H54 (cell line): ENCODE measurements at regions not wholly inside any gene's neighbourhood (a gene's known extent, or its start where the extent isn't known, plus 50 kb on each side); places are given as distances from the start of the nearest gene placed in this dataset.

Experiments used
- DNase-seq: peaks from one replicate; pipeline ENCODE4 v3.0.0; 2011; ENCODE audit warnings: low spot score, mixed read lengths; ENCODE audit not compliant: insufficient read length
- FAIRE-seq: peaks from 3 replicates; lab custom pipeline; 2011; peaks lifted over from hg19 to GRCh38; lab: Jason Lieb, UNC
- POLR2A ChIP-seq: IDR thresholded peaks from 2 replicates; pipeline ENCODE4 v1.6.1; 2011; ENCODE audit warnings: low read depth, mild to moderate bottlenecking, low read length

DNA sequence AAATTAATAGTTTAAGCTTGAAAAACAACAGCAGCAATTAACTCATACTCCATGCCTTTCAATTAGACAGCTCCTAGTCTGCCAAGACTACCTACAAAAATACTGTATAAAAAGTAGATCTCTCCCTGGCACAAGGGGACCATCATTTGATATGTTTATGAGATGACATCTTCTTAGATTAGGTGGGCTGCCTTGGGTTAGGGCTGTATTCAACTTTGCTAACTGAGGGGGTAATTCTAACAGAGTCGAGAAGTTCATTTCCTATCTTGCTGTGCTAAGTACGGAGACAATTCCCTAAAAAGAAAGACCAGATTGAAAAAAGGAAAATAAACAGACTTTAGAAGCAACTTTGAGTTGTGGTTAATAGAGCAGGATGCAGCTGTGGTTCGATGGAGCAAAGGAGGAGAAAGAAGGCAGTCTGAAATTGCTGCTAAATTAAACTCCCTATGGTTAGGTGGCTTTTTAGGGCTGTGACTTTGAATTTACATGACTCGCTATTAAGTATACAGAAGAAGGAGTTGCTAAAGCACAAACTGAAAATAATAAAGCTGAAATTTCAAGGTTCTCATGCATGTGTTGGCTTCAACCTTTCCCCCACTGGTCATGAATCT, 75.4 kb downstream of the CDC7 start:
- no peak for TF ChIP-seq POLR2A
- FAIRE-seq: no peak
- no peak for DNase-seq

DNA sequence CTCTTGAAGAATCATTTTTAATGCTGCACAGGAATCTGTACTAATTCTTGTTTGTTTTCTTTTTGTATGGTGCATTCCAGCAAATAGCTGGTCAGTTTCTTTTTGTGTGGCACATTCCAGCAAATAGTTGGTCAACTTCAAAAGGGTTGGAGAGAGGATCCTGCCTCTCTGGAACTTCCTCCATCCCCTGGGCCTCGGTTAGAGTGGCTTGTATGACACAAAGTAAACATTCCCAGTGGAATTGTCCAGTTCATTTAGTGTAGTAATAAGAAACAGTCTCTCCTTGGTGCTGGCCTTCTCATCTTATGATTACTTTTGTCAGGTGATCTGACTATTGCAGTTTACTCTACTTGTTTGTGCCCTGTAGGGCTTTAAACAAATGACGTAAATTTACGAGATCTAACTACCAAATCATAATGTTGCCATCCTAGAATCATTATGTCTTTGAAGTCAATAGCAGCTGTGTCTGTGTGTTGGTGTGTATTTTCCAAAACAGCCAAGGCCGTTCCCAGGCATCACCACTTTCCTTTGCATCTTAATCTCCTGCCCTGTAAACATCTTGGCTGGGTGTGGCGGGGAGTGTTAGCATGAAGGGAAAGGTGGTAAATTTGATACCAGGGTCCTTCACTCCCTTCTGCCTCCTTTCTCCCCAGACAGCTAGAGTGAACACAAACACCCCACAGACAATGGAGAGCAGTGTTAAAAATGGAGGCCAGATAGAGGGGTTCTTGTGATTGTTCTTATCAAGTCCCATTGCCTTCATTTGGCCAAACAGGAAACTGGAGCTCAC, 77.9 kb downstream of the CDC7 start:
- DNase-seq: no peak
- no peak for TF ChIP-seq POLR2A
- no peak for FAIRE-seq

DNA sequence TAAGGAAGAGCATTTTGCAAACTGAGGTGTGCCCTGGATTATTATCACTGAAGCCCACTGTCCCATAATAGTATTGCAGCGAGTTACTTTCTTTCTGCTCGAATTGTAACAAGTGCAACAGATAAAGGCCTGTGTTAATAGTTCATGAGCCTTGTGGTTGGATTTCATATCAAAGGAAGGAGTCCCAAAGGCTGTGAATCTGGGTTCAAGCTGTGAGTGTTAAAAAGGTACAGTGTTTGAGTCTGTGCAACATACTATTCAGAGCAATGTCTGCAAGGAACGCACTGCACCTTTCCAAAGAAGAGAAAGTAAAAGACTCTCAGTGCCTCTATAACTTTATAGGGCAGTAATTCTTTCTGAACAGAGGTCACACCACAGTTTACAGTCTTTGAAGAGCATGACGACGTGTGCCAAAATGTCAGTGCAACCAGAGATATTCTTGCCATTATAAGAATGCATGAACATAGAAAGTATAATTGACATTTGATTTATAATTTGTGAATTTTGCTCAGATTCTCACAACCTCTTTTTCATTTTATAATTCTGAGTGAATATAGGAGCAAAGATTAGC, 79.1 kb downstream of the CDC7 start:
- no peak for TF ChIP-seq POLR2A
- no peak for FAIRE-seq
- no peak for DNase-seq

DNA sequence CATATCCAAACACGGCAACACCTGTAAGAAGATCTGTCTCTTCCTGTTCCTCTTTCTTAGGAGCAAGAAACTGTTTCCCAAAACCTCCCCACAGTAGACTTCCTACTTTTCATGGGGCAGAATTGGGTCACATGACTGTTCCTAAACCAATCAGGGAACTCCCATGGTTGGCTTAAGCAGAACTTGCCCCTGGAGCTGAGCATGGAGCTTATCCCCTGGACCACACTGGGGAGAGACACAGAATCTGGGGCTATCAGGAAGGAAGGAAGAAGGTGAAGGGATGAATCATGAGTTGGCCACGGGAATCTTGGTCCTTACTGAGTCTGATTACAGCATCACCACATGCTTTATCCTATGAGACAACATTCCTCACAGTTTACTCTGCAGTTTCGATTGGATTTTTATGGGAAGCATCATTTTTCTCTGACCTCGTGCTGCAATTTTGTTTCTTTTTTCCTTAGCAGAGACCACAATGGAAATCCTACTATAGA, 81.8 kb downstream of the CDC7 start:
- FAIRE-seq (peak; percentile 86), DNase-seq (peak; percentile 48)
- no peak for TF ChIP-seq POLR2A

DNA sequence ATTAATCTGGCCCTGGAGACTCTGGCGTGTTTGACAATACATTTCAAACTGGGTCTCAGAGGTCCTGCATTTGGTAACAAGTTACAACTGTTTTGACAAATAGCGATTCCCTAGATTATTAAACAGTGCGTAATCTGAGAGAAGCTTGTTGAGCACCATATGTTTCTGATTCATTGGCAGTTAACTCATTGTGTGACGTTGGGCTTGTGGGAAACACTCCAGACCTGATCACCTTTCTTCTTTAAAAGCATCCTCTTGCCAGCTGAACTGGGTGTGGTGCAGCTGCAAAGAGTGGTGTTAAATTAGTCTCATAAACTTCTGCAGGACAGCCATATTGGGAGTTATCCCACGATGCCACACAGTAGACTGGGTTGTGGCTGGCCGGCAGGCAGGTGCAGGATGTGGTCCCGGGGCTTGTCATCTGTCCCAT, 82.7 kb downstream of the CDC7 start:
- no peak for DNase-seq
- no peak for FAIRE-seq
- no peak for TF ChIP-seq POLR2A

DNA sequence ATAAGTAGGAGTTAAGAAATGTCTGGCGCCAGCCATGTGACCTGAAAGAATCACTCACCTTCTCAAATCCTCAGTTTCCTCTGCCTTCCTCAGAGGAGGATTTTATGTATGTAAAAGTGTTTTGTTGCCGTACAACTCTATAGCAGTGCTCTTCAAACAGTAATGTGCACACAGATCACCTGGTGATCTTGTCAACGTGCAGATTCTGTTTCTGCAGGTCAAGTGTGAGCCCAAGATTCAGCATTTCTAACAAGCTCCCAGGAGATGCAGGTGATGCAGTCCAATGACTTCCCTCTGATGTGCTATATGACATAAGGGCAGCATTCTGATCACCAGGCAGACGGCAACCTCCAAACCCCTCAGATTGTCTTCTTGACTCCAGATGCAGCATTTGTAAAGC, 83.7 kb downstream of the CDC7 start:
- DNase-seq: no peak
- no peak for TF ChIP-seq POLR2A
- FAIRE-seq: no peak

DNA sequence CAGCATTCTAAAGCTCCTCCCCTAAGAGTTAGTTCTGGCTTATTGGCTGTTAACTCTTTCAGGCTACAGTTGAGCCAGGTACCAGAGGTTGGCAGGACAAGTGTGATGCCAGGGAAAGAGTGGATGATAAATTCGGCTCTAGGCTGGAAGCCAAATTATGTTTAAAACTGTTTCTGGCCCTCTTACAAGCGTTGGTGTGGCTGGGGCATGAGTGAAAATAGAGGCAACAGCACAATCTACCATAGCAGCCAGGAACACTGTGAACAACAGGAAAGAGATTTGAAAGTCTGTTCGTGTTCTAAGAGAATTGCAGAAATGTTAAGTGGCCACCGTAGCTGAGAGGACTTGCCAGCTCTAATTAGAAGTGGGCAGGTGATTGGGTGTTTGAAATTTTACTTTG, 84.2 kb downstream of the CDC7 start:
- no peak for TF ChIP-seq POLR2A
- DNase-seq (no peak), FAIRE-seq (no peak)

DNA sequence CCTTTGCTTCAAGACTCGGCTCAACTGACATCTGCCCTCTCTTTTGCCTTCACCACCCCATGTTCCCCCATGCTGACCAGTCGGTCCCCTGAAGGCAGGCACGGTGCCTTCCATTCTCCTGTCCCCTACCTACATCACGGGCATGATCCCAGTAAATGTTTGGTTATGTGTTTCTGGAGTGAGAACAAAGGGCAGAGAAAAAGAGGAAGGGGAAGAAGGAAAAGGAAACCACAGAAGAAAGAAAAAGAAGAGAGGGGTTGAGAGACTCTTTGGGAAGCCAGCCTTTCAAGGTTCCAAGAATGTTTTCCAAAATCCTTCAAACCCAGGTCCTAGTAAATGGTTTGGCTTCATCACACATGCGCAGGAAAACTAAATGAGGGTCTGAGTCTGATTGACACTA, 84.9 kb downstream of the CDC7 start:
- TF ChIP-seq POLR2A: no peak

DNA sequence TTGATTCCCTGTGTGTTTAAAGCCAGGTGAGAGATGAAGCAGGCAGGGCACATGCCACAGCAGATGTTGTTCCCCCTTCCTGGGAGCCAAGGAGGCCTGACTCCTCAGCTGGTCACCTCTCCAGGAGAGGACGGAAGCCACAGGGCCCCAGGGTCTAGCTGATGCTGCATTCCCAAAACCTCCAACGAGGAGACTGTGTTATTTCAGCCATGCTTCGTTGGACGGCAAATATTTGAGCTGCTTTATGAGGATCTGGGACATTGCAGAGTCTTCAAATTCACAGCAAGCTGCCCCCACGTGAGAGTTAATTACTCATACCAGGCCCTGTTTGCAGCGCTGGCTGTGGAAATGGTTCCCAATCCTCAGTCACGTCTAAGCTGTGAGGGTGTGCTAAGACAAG, 85.3 kb downstream of the CDC7 start:
- FAIRE-seq: no peak
- TF ChIP-seq POLR2A: no peak
- DNase-seq: no peak

More for the DNA sequence above, 84.9 kb downstream of the CDC7 start:
- DNase-seq: no peak
- FAIRE-seq: no peak

DNA sequence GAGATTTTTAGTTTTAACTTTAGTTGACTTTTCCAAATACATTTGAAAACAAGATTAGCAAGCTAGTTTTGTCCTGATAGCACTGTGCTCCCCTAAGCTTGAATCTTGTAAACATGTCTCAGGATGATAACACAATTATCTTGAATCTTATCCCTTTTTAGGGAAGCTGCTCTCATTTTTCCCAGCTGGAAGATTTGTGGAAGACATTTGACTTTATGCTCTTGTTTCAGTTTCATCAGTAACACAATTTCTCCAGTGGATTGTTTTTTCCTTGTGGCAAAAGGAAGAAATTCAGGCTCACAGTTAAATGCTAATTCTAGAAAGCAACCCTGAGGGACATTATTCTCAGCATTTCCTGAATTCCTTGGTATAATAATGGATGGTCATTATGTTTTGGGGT, 88.8 kb downstream of the CDC7 start:
- no peak for DNase-seq
- no peak for TF ChIP-seq POLR2A
- FAIRE-seq: no peak

DNA sequence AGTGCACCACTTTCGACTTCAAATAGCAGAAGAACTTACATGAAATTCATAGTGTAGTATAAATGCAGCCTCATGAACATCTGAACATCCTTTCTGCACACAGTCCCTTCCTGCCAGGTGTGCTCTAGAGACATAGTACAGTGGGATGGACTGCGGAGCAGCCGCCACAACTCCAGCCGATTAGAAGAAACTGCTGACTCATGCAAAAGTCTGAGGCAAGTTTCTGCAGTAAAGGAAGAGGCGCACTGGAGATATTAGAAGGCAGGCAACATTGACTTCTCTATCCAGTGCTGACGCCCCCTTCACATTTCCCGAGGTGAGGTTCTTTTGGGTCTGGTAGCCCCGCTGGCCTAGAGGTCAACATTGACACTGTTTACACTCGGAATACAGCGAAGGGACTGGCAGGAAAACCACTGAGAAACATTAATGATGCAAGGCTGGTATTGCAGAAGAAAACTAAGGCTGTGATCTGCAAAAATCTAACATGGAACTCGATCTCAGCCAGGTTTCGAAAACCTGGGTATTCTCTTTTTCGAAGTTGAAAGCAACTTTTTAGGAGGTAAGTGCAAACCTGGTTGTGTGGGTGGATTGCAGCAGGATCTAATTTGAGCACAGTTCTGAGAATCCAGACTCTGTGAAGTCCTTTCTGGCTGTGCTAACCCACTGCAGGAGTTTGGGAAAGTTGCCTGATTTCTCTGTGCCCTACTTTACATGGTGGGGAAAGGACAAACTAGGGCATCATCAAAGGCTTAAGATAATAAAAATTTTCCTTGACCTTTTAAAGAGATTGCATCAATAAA, 90.7 kb downstream of the CDC7 start:
- TF ChIP-seq POLR2A: no peak
- DNase-seq (no peak), FAIRE-seq (no peak)

DNA sequence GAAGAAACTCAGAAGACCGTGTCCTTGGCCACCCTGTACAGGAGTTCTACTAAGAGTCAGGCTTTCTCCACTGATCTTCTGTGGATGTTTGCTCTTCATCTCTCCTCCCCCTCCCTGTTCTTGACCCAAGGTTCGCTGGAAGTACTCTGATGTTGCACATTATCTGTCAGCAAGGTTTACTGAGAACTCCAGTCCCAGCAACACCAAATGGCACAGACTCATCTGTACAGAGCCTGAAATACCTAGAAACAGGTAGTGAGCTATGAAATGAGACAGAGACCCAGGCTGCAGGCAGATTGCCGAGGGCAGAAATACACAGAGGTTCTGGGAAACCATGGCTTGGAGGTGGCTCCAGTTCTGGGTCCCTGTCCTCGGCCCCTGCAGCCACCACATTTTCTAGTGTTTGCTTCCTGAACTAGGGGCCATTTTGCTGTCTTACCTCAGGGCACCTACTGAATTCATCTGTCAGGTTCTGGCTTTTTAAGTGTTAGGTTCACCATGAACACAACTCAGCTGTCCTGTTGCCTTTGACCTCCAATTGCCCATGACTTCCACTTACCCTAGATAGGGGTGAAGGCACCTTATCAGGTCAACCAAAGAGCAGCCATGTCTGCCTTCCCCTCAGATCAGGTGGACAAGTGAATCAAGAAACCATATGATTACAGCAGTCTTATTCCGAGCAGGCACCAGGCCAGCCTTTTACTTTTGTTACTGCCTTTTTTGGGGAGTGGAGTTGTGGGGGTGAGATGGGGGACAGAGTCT, 92.2 kb downstream of the CDC7 start:
- DNase-seq (no peak), FAIRE-seq (no peak)
- TF ChIP-seq POLR2A: no peak
